ENCODE measurements at regions not wholly inside any gene's neighbourhood (a gene's known extent, or its start where the extent isn't known, plus 50 kb on each side); places are given as distances from the start of the nearest gene placed in this dataset.

DNA sequence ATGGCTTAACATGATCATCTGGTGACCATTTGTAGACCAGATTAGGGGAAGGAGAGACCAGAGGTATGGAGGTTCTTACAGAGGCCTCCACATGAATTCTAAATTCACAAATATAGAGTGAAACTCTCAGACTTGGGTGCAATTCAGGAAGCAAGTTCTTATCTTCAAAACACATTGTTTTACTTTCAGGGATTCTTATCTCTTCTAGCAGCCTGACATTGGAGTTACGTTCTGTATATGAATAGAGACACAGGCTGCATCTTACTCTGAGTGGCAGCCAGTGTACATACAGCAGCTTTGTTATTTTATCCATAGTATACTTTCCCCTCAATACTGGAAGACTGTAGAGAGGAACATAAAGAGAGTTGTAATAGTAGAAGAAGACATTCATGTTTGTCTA is 1331.7 kb upstream of the WWC1 start:
- no peak for DNase-seq (ENCODE audit: low read depth)
- H3K4me3 ChIP-seq (ENCODE audit: low read depth, low read length), result no peak overlapping the region
- TF ChIP-seq, protein P1, sequence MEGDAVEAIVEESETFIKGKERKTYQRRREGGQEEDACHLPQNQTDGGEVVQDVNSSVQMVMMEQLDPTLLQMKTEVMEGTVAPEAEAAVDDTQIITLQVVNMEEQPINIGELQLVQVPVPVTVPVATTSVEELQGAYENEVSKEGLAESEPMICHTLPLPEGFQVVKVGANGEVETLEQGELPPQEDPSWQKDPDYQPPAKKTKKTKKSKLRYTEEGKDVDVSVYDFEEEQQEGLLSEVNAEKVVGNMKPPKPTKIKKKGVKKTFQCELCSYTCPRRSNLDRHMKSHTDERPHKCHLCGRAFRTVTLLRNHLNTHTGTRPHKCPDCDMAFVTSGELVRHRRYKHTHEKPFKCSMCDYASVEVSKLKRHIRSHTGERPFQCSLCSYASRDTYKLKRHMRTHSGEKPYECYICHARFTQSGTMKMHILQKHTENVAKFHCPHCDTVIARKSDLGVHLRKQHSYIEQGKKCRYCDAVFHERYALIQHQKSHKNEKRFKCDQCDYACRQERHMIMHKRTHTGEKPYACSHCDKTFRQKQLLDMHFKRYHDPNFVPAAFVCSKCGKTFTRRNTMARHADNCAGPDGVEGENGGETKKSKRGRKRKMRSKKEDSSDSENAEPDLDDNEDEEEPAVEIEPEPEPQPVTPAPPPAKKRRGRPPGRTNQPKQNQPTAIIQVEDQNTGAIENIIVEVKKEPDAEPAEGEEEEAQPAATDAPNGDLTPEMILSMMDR (IDR thresholded peaks at IDR 0.05; ENCODE audit: control insufficient read depth, extremely low read depth, insufficient read depth), result no peak

DNA sequence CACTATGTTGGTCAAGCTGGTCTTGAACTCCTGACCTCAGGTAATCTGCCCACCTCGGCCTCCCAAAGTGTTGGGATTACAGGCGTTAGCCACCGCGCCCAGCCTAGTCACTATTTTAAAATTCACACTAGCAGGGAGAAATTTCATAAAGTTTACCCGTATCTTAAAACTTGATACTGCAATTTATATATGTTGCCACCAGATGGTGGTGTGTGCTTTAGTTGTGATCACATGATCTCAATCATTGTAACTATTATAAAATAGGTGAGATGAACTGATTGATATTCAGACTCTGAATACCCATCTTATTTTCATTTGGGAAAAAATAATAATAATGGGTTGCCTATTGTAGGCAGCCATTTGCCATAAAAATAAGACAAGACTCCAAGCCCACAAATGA is 1330.4 kb upstream of the WWC1 start:
- peak; percentile 17 for DNase-seq (ENCODE audit: low read depth)

DNA sequence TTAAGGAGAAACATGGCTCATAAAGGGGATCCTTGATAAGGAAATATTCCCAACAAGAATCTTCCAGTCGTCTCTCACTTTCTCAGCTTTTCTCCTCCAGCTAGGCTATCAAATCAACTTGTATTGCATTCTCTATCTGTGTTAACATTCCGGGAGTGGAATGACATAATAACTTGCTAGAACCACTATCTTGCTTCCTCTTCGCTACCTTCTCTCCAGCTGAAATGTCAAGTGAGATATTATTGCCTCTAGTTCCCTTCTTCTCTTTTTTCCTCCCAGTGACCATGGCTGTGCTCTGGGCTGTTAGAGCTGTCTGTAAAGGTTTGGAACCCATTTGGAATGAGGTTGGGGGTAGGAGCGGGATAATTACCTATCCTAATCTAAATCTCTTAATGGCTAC is 1329.5 kb upstream of the WWC1 start:
- H3K4me3 ChIP-seq (ENCODE audit: low read depth, low read length), result no peak overlapping the region
- DNase-seq (ENCODE audit: low read depth), result no peak
- TF ChIP-seq, protein P1 (IDR thresholded peaks at IDR 0.05; ENCODE audit: control insufficient read depth, extremely low read depth, insufficient read depth), result no peak

More for the DNA sequence above, 1330.4 kb upstream of the WWC1 start:
- H3K4me3 ChIP-seq (ENCODE audit: low read depth, low read length), result no peak overlapping the region
- TF ChIP-seq, protein P1 (IDR thresholded peaks at IDR 0.05; ENCODE audit: control insufficient read depth, extremely low read depth, insufficient read depth), result peak; percentile 31

- no peak for DNase-seq (ENCODE audit: low read depth)
- H3K4me3 ChIP-seq (ENCODE audit: low read depth, low read length), result no peak overlapping the region
- TF ChIP-seq, protein P1 (IDR thresholded peaks at IDR 0.05; ENCODE audit: control insufficient read depth, extremely low read depth, insufficient read depth), result no peak
Observed at GRCh38 chr5:166962461-166962860, 1329.0 kb upstream of the WWC1 start.

DNA sequence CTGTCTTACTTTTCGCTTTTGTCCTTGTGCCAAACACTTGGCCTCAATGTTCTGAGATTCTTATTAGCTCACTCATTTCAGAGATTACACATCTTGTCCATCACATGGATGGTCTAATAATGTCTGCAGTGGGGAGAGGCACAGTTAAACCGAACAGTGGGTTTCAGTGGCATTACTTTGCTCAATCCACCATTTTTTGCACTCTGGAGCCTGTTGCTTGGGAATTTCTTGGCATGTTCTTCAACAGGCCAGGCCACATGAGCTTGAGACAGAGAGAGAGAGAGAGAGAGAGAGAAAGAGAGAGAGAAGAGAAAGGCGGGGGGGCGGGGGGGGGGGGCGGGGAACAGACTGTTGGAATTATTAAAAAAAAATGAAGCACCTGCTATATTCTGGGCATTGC is 1327.8 kb upstream of the WWC1 start:
- TF ChIP-seq, protein P1 (IDR thresholded peaks at IDR 0.05; ENCODE audit: control insufficient read depth, extremely low read depth, insufficient read depth), result no peak
- no peak for DNase-seq (ENCODE audit: low read depth)
- H3K4me3 ChIP-seq (ENCODE audit: low read depth, low read length), result no peak overlapping the region

GRCh38 chr5:166977911-166978422 is 1313.5 kb upstream of the WWC1 start:
- DNase-seq (ENCODE audit: low read depth), result no peak
- TF ChIP-seq, protein P1 (IDR thresholded peaks at IDR 0.05; ENCODE audit: control insufficient read depth, extremely low read depth, insufficient read depth), result no peak
- no peak overlapping the region for H3K4me3 ChIP-seq (ENCODE audit: low read depth, low read length)

GRCh38 chr5:166979307-166979895 is 1312.0 kb upstream of the WWC1 start:
- TF ChIP-seq, protein P1 (IDR thresholded peaks at IDR 0.05; ENCODE audit: control insufficient read depth, extremely low read depth, insufficient read depth), result no peak
- H3K4me3 ChIP-seq (ENCODE audit: low read depth, low read length), result peak overlapping the region; percentile 54
- no peak for DNase-seq (ENCODE audit: low read depth)

Data from LNCaP clone FGC (cell line).